Germinal center (tissue), 1 donor: ENCODE measurements at regions not wholly inside any gene's neighbourhood (a gene's known extent, or its start where the extent isn't known, plus 50 kb on each side); places are given as distances from the start of the nearest gene placed in this dataset.

ENCODE experiments used
- DNase-seq: peaks from one replicate; pipeline ENCODE4 v3.0.0; 2012; ENCODE audit warnings: mixed read lengths, low spot score

- no peak for DNase-seq
Measured at GRCh38 chr3:13227315-13228165, 154.3 kb upstream of the IQSEC1 start.

GRCh38 chr3:13224967-13225366 lies 151.7 kb upstream of the IQSEC1 start:
- DNase-seq = no peak

GRCh38 chr3:13223574-13224237 lies 150.5 kb upstream of the IQSEC1 start:
- DNase-seq = no peak

- DNase-seq = no peak
Measured at GRCh38 chr3:13222891-13223573, 149.8 kb upstream of the IQSEC1 start.

GRCh38 chr3:13222131-13222530 lies 148.9 kb upstream of the IQSEC1 start:
- no peak for DNase-seq

- DNase-seq = no peak
Measured at GRCh38 chr3:13221491-13222061, 148.3 kb upstream of the IQSEC1 start.

GRCh38 chr3:13220991-13221390 lies 147.8 kb upstream of the IQSEC1 start:
- no peak for DNase-seq

- DNase-seq = no peak
Measured at GRCh38 chr3:13219902-13220296, 146.7 kb upstream of the IQSEC1 start.

- DNase-seq = no peak
Measured at GRCh38 chr3:13219077-13219901, 146.1 kb upstream of the IQSEC1 start.

GRCh38 chr3:13218541-13218908 lies 145.3 kb upstream of the IQSEC1 start:
- no peak for DNase-seq

- no peak for DNase-seq
Measured at GRCh38 chr3:13217736-13218540, 144.7 kb upstream of the IQSEC1 start.

GRCh38 chr3:13217253-13217652 lies 144.0 kb upstream of the IQSEC1 start:
- no peak for DNase-seq

- DNase-seq = no peak
Measured at GRCh38 chr3:13215940-13216546, 142.8 kb upstream of the IQSEC1 start.

GRCh38 chr3:13214847-13215472 lies 141.7 kb upstream of the IQSEC1 start:
- DNase-seq = no peak

- DNase-seq = no peak
Measured at GRCh38 chr3:13213911-13214846, 140.9 kb upstream of the IQSEC1 start.

- DNase-seq = no peak
Measured at GRCh38 chr3:13213490-13213889, 140.3 kb upstream of the IQSEC1 start.

GRCh38 chr3:13211605-13212210 lies 138.5 kb upstream of the IQSEC1 start:
- no peak for DNase-seq

- DNase-seq = no peak
Measured at GRCh38 chr3:13210221-13210975, 137.2 kb upstream of the IQSEC1 start.
